HG03558 (cell line): ENCODE measurements at regions not wholly inside any gene's neighbourhood (a gene's known extent, or its start where the extent isn't known, plus 50 kb on each side); places are given as distances from the start of the nearest gene placed in this dataset.
"Not testable (repeated sequence)": the region's sequence is repeated elsewhere in the genome, so short reads cannot be mapped to it uniquely, and the experiment has no call there.

Source experiments
- ATAC-seq: cut with Tn5 transposase; IDR thresholded peaks from one replicate; pipeline ENCODE4 v1.9.1; 2021; ENCODE audit warnings: moderate number of reproducible peaks; ENCODE audit not compliant: unreplicated experiment; ENCODE audit errors: extremely low read depth

- no peak for ATAC-seq
Observed at GRCh38 chr4:155592179-155592937, 74.3 kb upstream of the GUCY1A1 start.

GRCh38 chr4:155591738-155592143 lies 74.9 kb upstream of the GUCY1A1 start:
- no peak for ATAC-seq

GRCh38 chr4:155590796-155591585 lies 75.7 kb upstream of the GUCY1A1 start:
- no peak for ATAC-seq

GRCh38 chr4:155588437-155588836 lies 78.2 kb upstream of the GUCY1A1 start:
- ATAC-seq, result no peak

GRCh38 chr4:155587766-155588165 lies 78.9 kb upstream of the GUCY1A1 start:
- no peak for ATAC-seq

GRCh38 chr4:155582971-155583437 lies 83.6 kb upstream of the GUCY1A1 start:
- ATAC-seq, result no peak

GRCh38 chr4:155582041-155582440 lies 84.6 kb upstream of the GUCY1A1 start:
- no peak for ATAC-seq

GRCh38 chr4:155578726-155579370 lies 87.8 kb upstream of the GUCY1A1 start:
- ATAC-seq, result no peak

- ATAC-seq, result no peak
Observed at GRCh38 chr4:155578219-155578618, 88.4 kb upstream of the GUCY1A1 start.

GRCh38 chr4:155574329-155574728 lies 92.3 kb upstream of the GUCY1A1 start:
- not testable (repeated sequence) for ATAC-seq

- ATAC-seq, result no peak
Observed at GRCh38 chr4:155573126-155573525, 93.5 kb upstream of the GUCY1A1 start.

GRCh38 chr4:155572106-155572703 lies 94.4 kb upstream of the GUCY1A1 start:
- no peak for ATAC-seq

GRCh38 chr4:155571184-155571944 lies 95.3 kb upstream of the GUCY1A1 start:
- no peak for ATAC-seq

- ATAC-seq, result no peak
Observed at GRCh38 chr4:155570661-155571060, 96.0 kb upstream of the GUCY1A1 start.

GRCh38 chr4:155569960-155570515 lies 96.6 kb upstream of the GUCY1A1 start:
- no peak for ATAC-seq

- ATAC-seq, result no peak
Observed at GRCh38 chr4:155569471-155569870, 97.2 kb upstream of the GUCY1A1 start.

GRCh38 chr4:155568641-155569220 lies 97.9 kb upstream of the GUCY1A1 start:
- no peak for ATAC-seq

- no peak for ATAC-seq
Observed at GRCh38 chr4:155566354-155566753, 100.3 kb upstream of the GUCY1A1 start.

- ATAC-seq, result no peak
Observed at GRCh38 chr4:155565776-155566175, 100.9 kb upstream of the GUCY1A1 start.
